ENCODE measurements at regions not wholly inside any gene's neighbourhood (a gene's known extent, or its start where the extent isn't known, plus 50 kb on each side); places are given as distances from the start of the nearest gene placed in this dataset.

- TF ChIP-seq, protein P1, sequence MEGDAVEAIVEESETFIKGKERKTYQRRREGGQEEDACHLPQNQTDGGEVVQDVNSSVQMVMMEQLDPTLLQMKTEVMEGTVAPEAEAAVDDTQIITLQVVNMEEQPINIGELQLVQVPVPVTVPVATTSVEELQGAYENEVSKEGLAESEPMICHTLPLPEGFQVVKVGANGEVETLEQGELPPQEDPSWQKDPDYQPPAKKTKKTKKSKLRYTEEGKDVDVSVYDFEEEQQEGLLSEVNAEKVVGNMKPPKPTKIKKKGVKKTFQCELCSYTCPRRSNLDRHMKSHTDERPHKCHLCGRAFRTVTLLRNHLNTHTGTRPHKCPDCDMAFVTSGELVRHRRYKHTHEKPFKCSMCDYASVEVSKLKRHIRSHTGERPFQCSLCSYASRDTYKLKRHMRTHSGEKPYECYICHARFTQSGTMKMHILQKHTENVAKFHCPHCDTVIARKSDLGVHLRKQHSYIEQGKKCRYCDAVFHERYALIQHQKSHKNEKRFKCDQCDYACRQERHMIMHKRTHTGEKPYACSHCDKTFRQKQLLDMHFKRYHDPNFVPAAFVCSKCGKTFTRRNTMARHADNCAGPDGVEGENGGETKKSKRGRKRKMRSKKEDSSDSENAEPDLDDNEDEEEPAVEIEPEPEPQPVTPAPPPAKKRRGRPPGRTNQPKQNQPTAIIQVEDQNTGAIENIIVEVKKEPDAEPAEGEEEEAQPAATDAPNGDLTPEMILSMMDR (IDR thresholded peaks at IDR 0.05), result no peak
- no peak for TF ChIP-seq EZH2 (IDR thresholded peaks at IDR 0.05; ENCODE audit: borderline replicate concordance, insufficient read depth, low read depth, low read length, poor library complexity, severe bottlenecking)
Observed at GRCh38 chr12:20220339-20220738, 148.0 kb upstream of the PDE3A start.

Data from B cell (primary cell).